Right lobe of liver (tissue), 6 donors: ENCODE measurements at regions not wholly inside any gene's neighbourhood (a gene's known extent, or its start where the extent isn't known, plus 50 kb on each side); places are given as distances from the start of the nearest gene placed in this dataset.

Experiments used
- ATAC-seq, 4 donors: fragments of 200-7000 bp; cut with Tn5 transposase; one replicate each; pipeline ENCODE4 v1.9.1; 2020; ENCODE audit warnings: mild to moderate bottlenecking in 4 of 4, moderate library complexity in 4 of 4
- DNase-seq, 3 donors: peaks; one replicate each; pipeline ENCODE4 v3.0.0-alpha.2; 2020
- H3K27ac ChIP-seq, 3 donors: fragments of 200-600 bp; one replicate each; pipeline ENCODE4 v1.8.0; 2022
- H3K27me3 ChIP-seq, 2 donors: fragments of 200-600 bp; one replicate each; pipeline ENCODE4 v1.8.0; 2022
- H3K36me3 ChIP-seq, 4 donors: fragments of 200-600 bp; sonication (generic) in 1 of 4; one replicate each; pipeline versions ENCODE4 v1.5.1 to v1.8.0; 2017 to 2022; ENCODE audit warnings: control low read depth in 1 of 4
- H3K4me1 ChIP-seq, 4 donors: fragments of 200-600 bp; sonication (generic) in 1 of 4; one replicate each; pipeline versions ENCODE4 v1.5.1 to v1.8.0; 2017 to 2022; ENCODE audit warnings: control low read depth in 1 of 4
- H3K4me3 ChIP-seq, 3 donors: fragments of 200-600 bp; one replicate each; pipeline ENCODE4 v1.8.0; 2022
- H3K9me3 ChIP-seq, 4 donors: fragments of 200-600 bp; sonication (generic) in 1 of 4; one replicate each; pipeline versions ENCODE4 v1.5.1 to v1.8.0; 2017 to 2022; ENCODE audit warnings: control low read depth in 1 of 4
- POLR2A ChIP-seq: fragments of 450-650 bp; IDR thresholded peaks from one replicate; pipeline ENCODE4 v1.6.1; 2017; ENCODE audit warnings: antibody characterized with exemption, mild to moderate bottlenecking
- WGBS: methylation state at CpG from one replicate; pipeline ENCODE4 v1.1.6; 2018; ENCODE audit warnings: low coverage, low lambda C conversion rate; ENCODE audit not compliant: insufficient coverage; ENCODE audit errors: missing lambda C conversion rate; 5-methylcytosine and 5-hydroxymethylcytosine counted together
- intact Hi-C, 2 donors: fragments of 100-400 bp; cut with DNase I; formaldehyde crosslinking; loops; one replicate each; pipeline versions ENCODE4 v1.11.2 to v1.14.1; 2022
- TF ChIP-seq, protein P1 (sequence below), 4 donors: fragments of 200-600 bp in 3 of 4; fragments of 450-650 bp in 1 of 4; IDR thresholded peaks; one replicate each; pipeline versions ENCODE4 v1.5.1 to v1.8.0; 2016 to 2022; ENCODE audit warnings: antibody characterized with exemption in 4 of 4, mild to moderate bottlenecking in 2 of 4
- donor health status: DM: no; HTN: yes; CAD: no.
- donor health status: DM: no; HTN: no; CAD: no.
- donor health status: DM: no; HTN: no; CAD: no.
- donor health status: DM: no; HTN: yes; CAD: no.
- donor health status: DM: no; HTN: yes; CAD: no.

DNA sequence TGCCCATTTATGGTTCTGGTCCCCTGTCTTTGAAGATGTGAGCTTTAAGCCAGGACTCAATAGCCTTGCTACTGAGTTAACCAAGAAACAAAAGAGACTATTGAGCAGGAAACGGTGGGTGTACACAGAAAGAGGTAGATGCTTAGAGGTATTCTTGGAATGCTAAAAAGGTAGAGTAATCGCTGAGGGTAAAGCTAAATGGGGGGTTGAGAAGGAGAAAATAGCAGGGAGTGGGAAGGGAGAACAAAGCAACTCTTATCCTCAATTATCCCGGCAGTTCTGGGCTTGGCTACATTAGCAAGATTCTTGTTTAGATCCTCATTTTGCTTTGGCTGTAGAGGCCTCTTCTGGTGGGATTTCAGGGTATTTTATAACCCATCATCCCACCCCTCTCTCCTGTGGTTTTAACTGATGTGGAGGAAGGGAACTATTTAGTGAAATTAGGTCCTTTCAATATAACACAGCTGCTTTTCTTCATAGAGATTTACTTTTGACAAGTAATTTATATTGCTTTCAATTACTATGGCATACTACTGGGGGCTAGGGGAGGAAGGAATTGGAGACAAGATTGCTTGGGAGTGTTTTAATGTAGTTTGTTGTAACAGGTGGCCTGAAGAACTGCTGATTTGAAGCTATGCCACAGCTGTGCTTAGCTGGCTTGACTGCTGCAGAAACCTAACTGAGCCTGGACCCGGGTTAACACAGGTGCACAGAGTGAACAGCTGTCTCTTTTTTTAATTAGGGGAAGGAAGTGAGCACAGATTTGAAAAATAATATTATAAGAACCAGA, 234.3 kb upstream of the CCDC54 start:
- no peak overlapping the region for H3K27ac ChIP-seq
- DNase-seq (no peak), ATAC-seq (no peak)
- H3K27me3 ChIP-seq, result no peaks in the 10 kb centered on the region
- H3K36me3 ChIP-seq, result no peaks in the 10 kb centered on the region
- WGBS, result 33% methylated on average over 4 of the region's 4 CpGs
- TF ChIP-seq POLR2A, result no peak
- TF ChIP-seq, protein P1, sequence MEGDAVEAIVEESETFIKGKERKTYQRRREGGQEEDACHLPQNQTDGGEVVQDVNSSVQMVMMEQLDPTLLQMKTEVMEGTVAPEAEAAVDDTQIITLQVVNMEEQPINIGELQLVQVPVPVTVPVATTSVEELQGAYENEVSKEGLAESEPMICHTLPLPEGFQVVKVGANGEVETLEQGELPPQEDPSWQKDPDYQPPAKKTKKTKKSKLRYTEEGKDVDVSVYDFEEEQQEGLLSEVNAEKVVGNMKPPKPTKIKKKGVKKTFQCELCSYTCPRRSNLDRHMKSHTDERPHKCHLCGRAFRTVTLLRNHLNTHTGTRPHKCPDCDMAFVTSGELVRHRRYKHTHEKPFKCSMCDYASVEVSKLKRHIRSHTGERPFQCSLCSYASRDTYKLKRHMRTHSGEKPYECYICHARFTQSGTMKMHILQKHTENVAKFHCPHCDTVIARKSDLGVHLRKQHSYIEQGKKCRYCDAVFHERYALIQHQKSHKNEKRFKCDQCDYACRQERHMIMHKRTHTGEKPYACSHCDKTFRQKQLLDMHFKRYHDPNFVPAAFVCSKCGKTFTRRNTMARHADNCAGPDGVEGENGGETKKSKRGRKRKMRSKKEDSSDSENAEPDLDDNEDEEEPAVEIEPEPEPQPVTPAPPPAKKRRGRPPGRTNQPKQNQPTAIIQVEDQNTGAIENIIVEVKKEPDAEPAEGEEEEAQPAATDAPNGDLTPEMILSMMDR (IDR thresholded peaks at IDR 0.05), result no peak
- no peaks in the 10 kb centered on the region for H3K4me1 ChIP-seq
- no peaks in the 10 kb centered on the region for H3K9me3 ChIP-seq
- intact Hi-C loops, result no loop called here
- no peak overlapping the region for H3K4me3 ChIP-seq

DNA sequence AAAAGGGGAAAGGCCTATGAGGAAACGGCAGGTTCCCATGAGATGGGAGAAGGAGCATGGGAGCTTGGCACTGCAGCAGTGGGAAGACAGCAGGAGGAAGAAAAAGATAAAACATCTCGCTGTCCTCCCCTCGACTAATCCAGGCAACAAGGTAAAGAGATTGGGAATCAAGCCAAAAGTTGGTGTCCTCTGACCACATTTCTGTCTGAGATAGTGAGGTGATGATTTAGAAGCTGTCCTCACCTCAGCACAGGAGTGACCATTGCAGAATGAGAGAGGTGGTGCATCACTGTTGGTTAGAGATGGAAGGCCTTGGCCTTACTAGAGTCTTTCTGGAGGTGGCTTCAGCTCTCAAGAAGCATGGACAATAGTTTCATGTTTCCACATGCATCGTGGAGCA, 226.6 kb upstream of the CCDC54 start:
- no peak for ATAC-seq

DNA sequence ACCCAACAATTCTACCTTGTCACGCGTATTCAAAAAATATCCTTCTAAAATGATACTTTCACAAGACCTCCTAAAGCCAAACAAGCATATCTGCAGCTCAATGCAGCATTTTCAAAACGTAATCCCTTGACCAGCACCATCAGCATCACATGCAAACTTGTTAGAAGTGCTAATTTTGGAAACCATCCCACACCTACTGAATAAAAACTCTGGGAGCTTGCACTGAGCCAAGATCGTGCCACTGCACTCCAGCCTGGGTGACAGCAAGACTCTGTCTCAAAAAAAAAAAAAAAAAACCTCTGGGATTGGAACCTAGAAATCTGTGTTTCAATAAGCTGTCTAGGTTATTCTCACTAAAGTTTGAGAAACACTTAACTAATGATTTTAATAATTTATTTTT, 223.3 kb upstream of the CCDC54 start:
- no peak for DNase-seq
- no peaks in the 10 kb centered on the region for H3K4me1 ChIP-seq
- H3K4me3 ChIP-seq, result no peak overlapping the region
- TF ChIP-seq, protein P1 (IDR thresholded peaks at IDR 0.05), result no peak
- no peak for TF ChIP-seq POLR2A
- H3K27ac ChIP-seq, result no peak overlapping the region
- H3K36me3 ChIP-seq, result no peaks in the 10 kb centered on the region
- intact Hi-C loops, result no loop called here
- WGBS, result 63% methylated on average over 4 of the region's 4 CpGs
- H3K27me3 ChIP-seq, result no peaks in the 10 kb centered on the region
- no peaks in the 10 kb centered on the region for H3K9me3 ChIP-seq
- no peak for ATAC-seq

More for the DNA sequence above, 226.6 kb upstream of the CCDC54 start:
- no peaks in the 10 kb centered on the region for H3K4me1 ChIP-seq
- no peaks in the 10 kb centered on the region for H3K27me3 ChIP-seq
- no peaks in the 10 kb centered on the region for H3K36me3 ChIP-seq
- DNase-seq, result no peak
- no peak overlapping the region for H3K4me3 ChIP-seq
- intact Hi-C loops, result no loop called here
- TF ChIP-seq, protein P1 (IDR thresholded peaks at IDR 0.05), result no peak
- TF ChIP-seq POLR2A, result no peak
- no peaks in the 10 kb centered on the region for H3K9me3 ChIP-seq
- no peak overlapping the region for H3K27ac ChIP-seq
- WGBS, result 78% methylated on average over 4 of the region's 4 CpGs

DNA sequence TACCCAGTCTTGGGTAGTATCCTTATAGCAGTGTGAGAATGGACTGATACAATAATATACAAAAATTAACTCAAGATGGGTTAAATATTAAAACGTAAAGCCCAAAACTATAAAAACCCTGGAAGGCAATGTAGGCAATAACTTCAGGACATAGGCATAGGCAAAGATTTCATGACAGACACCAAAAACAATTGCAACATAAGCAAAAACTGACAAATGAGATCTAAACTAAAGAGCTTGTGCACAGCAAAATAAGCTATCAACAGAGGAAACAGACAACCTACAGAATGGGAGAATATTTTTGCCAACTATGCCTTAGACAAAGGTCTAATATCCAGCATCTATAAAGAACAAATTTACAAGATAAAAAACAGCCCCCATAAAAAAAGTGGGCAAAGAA, 204.8 kb upstream of the CCDC54 start:
- Histone ChIP-seq H3K4me1 (no peaks in the 10 kb centered on the region), H3K27me3 (no peaks in the 10 kb centered on the region), H3K4me3 (no peak overlapping the region), H3K36me3 (no peaks in the 10 kb centered on the region), H3K27ac (no peak overlapping the region), H3K9me3 (no peaks in the 10 kb centered on the region)
- TF ChIP-seq, protein P1 (IDR thresholded peaks at IDR 0.05), result no peak
- no peak for TF ChIP-seq POLR2A
- intact Hi-C loops, result no loop called here
- no peak for DNase-seq
- 100% methylated on average over 1 of the region's 1 CpG for WGBS
- ATAC-seq, result no peak
